ENCODE measurements at regions not wholly inside any gene's neighbourhood (a gene's known extent, or its start where the extent isn't known, plus 50 kb on each side); places are given as distances from the start of the nearest gene placed in this dataset.
"Not testable (repeated sequence)": the region's sequence is repeated elsewhere in the genome, so short reads cannot be mapped to it uniquely, and the experiment has no call there.

- no peak overlapping the region for H3K4me3 ChIP-seq (replicated peaks in 1 of 2; ENCODE audit: low read depth in 2 of 2, low read length in 2 of 2)
- TF ChIP-seq CTCF (IDR thresholded peaks at IDR 0.05; ENCODE audit: low read depth, low read length): no peak
- no peak for DNase-seq (ENCODE audit: low read depth in 2 of 2)
Observed at GRCh38 chr4:187664011-187664410, 331.6 kb upstream of the ZFP42 start.

GRCh38 chr4:187665086-187665485, 330.5 kb upstream of the ZFP42 start:
- no peak overlapping the region for H3K4me3 ChIP-seq (replicated peaks in 1 of 2; ENCODE audit: low read depth in 2 of 2, low read length in 2 of 2)
- no peak for DNase-seq (ENCODE audit: low read depth in 2 of 2)
- TF ChIP-seq CTCF (IDR thresholded peaks at IDR 0.05; ENCODE audit: low read depth, low read length): no peak

GRCh38 chr4:187666034-187666433, 329.5 kb upstream of the ZFP42 start:
- no peak for TF ChIP-seq CTCF (IDR thresholded peaks at IDR 0.05; ENCODE audit: low read depth, low read length)
- H3K4me3 ChIP-seq (replicated peaks in 1 of 2; ENCODE audit: low read depth in 2 of 2, low read length in 2 of 2): no peak overlapping the region
- DNase-seq (ENCODE audit: low read depth in 2 of 2): no peak

- no peak for TF ChIP-seq CTCF (IDR thresholded peaks at IDR 0.05; ENCODE audit: low read depth, low read length)
- no peak overlapping the region for H3K4me3 ChIP-seq (replicated peaks in 1 of 2; ENCODE audit: low read depth in 2 of 2, low read length in 2 of 2)
- peak; percentile 19 to 49 for DNase-seq (ENCODE audit: low read depth in 2 of 2)
Observed at GRCh38 chr4:187666697-187667494, 328.7 kb upstream of the ZFP42 start.

GRCh38 chr4:187668526-187669082, 327.0 kb upstream of the ZFP42 start:
- TF ChIP-seq CTCF (IDR thresholded peaks at IDR 0.05; ENCODE audit: low read depth, low read length): no peak
- DNase-seq (ENCODE audit: low read depth in 2 of 2): peak in 1 of 2 donors; percentile 76
- H3K4me3 ChIP-seq (replicated peaks in 1 of 2; ENCODE audit: low read depth in 2 of 2, low read length in 2 of 2): no peak overlapping the region

DNA sequence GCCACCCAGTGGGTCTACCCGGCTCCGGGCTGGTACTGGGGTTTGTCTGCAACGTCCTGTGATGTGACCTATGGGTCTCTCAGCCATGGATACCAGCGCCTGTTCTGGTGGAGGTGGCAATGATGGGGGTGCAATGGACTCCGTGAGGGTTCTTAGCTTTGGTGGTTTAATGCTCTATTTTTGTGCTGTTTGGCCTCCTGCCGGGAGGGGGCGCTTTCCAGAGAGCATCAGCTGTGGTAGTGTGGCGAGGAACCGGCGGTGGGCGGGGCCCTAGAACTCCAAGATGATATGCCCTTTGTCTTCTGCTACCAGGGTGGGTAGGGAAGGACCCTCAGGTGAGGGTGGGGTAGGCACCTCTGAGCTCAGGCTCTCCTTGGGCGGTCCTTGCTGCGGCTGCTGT, 324.1 kb upstream of the ZFP42 start:
- DNase-seq (ENCODE audit: low read depth in 2 of 2); H3K4me3 ChIP-seq (replicated peaks in 1 of 2; ENCODE audit: low read depth in 2 of 2, low read length in 2 of 2): not testable (repeated sequence)

- not testable (repeated sequence) for DNase-seq (ENCODE audit: low read depth in 2 of 2)
Observed at GRCh38 chr4:187671958-187672357, 323.6 kb upstream of the ZFP42 start.

GRCh38 chr4:187672526-187672925, 323.0 kb upstream of the ZFP42 start:
- DNase-seq (ENCODE audit: low read depth in 2 of 2); H3K4me3 ChIP-seq (replicated peaks in 1 of 2; ENCODE audit: low read depth in 2 of 2, low read length in 2 of 2): not testable (repeated sequence)

More at GRCh38 chr4:187671958-187672357, 323.6 kb upstream of the ZFP42 start:
- not testable (repeated sequence) for H3K4me3 ChIP-seq (replicated peaks in 1 of 2; ENCODE audit: low read depth in 2 of 2, low read length in 2 of 2)

All from cardiac fibroblast (primary cell).